ENCODE measurements at regions not wholly inside any gene's neighbourhood (a gene's known extent, or its start where the extent isn't known, plus 50 kb on each side); places are given as distances from the start of the nearest gene placed in this dataset.
A peak's percentile ranks its signal among the peaks of the same experiment; 100 is the strongest.

DNA sequence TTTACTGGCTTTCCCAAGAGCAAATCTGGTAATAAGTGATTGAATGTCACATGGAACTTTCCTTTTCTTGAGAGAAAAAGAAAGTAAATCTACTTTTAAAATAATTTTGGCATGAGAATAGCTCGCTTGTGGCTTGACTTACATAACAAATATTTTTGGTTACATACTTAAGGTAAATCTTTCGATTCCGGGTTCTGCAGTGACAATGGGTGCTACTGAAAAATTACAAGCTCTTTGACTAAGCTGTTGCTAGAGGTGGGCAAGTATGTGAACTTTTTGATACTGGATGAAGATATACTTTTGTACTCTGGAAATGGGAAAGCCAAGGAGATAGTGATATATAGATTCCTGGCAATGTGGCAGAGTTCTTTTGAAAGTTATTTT lies 51.9 kb upstream of the OTOL1 start:
- no peak for DNase-seq

- no peak for DNase-seq
These were observed 52.5 kb upstream of the OTOL1 start for GRCh38 chr3:161443921-161444693.

DNA sequence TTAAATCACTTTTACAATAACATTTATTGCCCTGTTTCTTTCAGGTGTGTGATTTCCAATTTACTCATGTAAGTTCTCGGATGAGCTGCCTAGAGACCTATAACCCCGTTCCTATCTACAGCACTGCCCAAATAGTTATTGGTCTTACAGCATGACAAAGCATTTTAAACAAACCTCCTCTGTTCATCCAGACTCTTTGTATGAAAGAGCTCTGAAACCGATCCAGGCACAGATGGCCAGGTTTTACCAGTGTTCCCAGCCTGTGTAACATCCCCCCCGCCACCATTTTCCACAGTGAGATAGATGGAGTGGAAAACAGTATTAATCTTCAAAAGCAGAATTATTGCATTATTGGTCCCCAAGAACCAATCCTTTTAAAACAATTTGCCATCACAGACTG lies 59.0 kb upstream of the SPTSSB start:
- DNase-seq = no peak

- no peak for DNase-seq
These were observed 56.0 kb upstream of the SPTSSB start for GRCh38 chr3:161427347-161427746.

DNA sequence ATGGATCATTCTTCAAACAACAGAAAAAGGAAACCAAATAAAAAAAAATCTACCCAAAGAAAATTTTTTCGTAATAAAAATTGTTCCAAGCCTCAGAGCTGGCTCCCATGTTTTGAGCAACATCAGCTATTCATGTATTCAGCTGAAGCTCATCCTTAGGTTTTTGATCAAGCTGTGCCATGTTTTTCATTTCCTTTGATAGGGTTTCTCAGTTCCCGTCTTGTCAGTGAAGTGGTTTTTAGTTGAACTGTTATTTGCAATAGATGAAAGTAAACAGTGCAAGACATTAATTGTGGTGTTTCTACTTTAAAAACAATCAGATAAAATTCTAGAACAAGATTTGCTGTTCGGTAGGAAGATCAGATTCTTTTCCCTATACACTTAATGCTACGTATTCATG lies 55.4 kb upstream of the SPTSSB start:
- DNase-seq = no peak

DNA sequence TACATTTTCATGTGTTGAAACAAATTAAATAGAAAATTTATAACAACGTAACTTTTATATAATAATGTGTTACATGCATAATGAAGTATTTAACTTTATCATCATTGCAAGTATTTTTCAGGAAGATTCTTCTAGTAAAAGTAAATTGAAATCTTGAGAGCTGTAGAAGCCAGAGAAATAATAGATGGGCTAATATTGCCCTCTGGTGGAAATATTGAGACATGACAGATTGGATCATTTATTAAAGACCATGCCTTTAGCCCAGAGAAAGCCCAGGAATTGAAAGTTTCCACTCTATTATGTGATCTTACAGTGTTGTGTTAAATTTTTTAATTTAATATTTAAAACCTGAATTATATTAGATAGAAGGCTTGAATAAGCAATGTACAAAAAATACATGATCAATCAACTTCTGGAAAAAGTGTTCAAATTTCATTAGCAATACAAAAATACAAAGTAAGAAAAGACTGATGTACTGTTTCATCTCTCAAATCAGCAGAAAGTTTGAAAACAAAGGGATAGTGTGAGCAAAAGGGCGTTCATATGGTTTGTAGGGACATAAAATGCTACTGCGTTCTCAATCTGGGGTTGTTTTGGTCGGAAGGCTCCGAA lies 52.7 kb upstream of the SPTSSB start:
- DNase-seq = peak; percentile 8

- DNase-seq = no peak
These were observed 50.9 kb upstream of the SPTSSB start for GRCh38 chr3:161422171-161422700.
